H9 (cell line): ENCODE measurements at regions not wholly inside any gene's neighbourhood (a gene's known extent, or its start where the extent isn't known, plus 50 kb on each side); places are given as distances from the start of the nearest gene placed in this dataset.

Source experiments
- DNase-seq: peaks from one replicate; pipeline ENCODE4 v3.0.0-alpha.2; 2017
- H2AFZ ChIP-seq: one replicate; pipeline ENCODE4 v1.6.1; 2013; ENCODE audit warnings: mild to moderate bottlenecking, low read length, control low read depth, moderate library complexity
- H2AK5ac ChIP-seq: 2 replicates; pipeline ENCODE4 v1.6.1; 2013; ENCODE audit warnings: low read length, control low read depth, mixed read lengths; ENCODE audit not compliant: insufficient read length
- H2BK120ac ChIP-seq: one replicate; pipeline ENCODE4 v1.6.1; 2013; ENCODE audit warnings: low read depth, mild to moderate bottlenecking, low read length, control low read depth, inconsistent platforms; ENCODE audit not compliant: poor library complexity, severe bottlenecking
- H2BK12ac ChIP-seq: 2 replicates; pipeline ENCODE4 v1.6.1; 2013; ENCODE audit warnings: low read length, control low read depth, mixed read lengths, low read depth; ENCODE audit not compliant: insufficient read length
- H2BK15ac ChIP-seq: 2 replicates; pipeline ENCODE4 v1.6.1; 2013; ENCODE audit warnings: low read depth, low read length, control low read depth
- H2BK20ac ChIP-seq: one replicate; pipeline ENCODE4 v1.6.1; 2013; ENCODE audit warnings: low read depth, mild to moderate bottlenecking, low read length, control low read depth, inconsistent platforms; ENCODE audit not compliant: poor library complexity, severe bottlenecking
- H2BK5ac ChIP-seq: 2 replicates; pipeline ENCODE4 v1.6.1; 2013; ENCODE audit warnings: low read length, control low read depth, mixed read lengths; ENCODE audit not compliant: insufficient read length
- H3K14ac ChIP-seq: 2 replicates; pipeline ENCODE4 v1.6.1; 2013; ENCODE audit warnings: low read length, control low read depth; ENCODE audit not compliant: insufficient read depth
- H3K18ac ChIP-seq: 2 replicates; pipeline ENCODE4 v1.6.1; 2013; ENCODE audit warnings: low read depth, mild to moderate bottlenecking, mixed read lengths, low read length, control low read depth; ENCODE audit not compliant: insufficient read length
- H3K23ac ChIP-seq: 2 replicates; pipeline ENCODE4 v1.6.1; 2013; ENCODE audit warnings: low read length, control low read depth, mixed read lengths, low read depth; ENCODE audit not compliant: insufficient read length
- H3K23me2 ChIP-seq: 2 replicates; pipeline ENCODE4 v1.6.1; 2013; ENCODE audit warnings: low read depth, mild to moderate bottlenecking, mixed read lengths, low read length, control low read depth; ENCODE audit not compliant: insufficient read length, poor library complexity, severe bottlenecking
- H3K27ac ChIP-seq: 2 replicates; pipeline ENCODE4 v1.5.1; 2013; ENCODE audit warnings: low read length, control low read depth, mixed read lengths, low read depth; ENCODE audit not compliant: insufficient read length
- H3K27me3 ChIP-seq: 2 replicates; pipeline ENCODE4 v1.6.1; 2013; ENCODE audit warnings: low read length, control low read depth, inconsistent platforms; ENCODE audit not compliant: insufficient read depth
- H3K4ac ChIP-seq: 2 replicates; pipeline ENCODE4 v1.6.1; 2013; ENCODE audit warnings: low read depth, mild to moderate bottlenecking, control low read depth, inconsistent platforms, low read length, moderate library complexity
- H3K4me1 ChIP-seq: 2 replicates; pipeline ENCODE4 v1.6.1; 2013; ENCODE audit warnings: low read length, control low read depth, inconsistent platforms; ENCODE audit not compliant: insufficient read depth
- H3K4me2 ChIP-seq: 2 replicates; pipeline ENCODE4 v1.6.1; 2013; ENCODE audit warnings: low read length, control low read depth, mixed read lengths; ENCODE audit not compliant: insufficient read length, insufficient read depth
- H3K56ac ChIP-seq: 2 replicates; pipeline ENCODE4 v1.6.1; 2013; ENCODE audit warnings: low read depth, mild to moderate bottlenecking, mixed read lengths, low read length, control low read depth; ENCODE audit not compliant: insufficient read length
- H3K79me1 ChIP-seq: 2 replicates; pipeline ENCODE4 v1.6.1; 2013; ENCODE audit warnings: low read depth, mild to moderate bottlenecking, moderate library complexity, low read length, control low read depth, inconsistent platforms; ENCODE audit not compliant: insufficient read depth, poor library complexity, severe bottlenecking
- H3K79me2 ChIP-seq: 2 replicates; pipeline ENCODE4 v1.6.1; 2013; ENCODE audit warnings: low read length, control low read depth, inconsistent platforms; ENCODE audit not compliant: insufficient read depth
- H3K9ac ChIP-seq: 2 replicates; pipeline ENCODE4 v1.6.1; 2013; ENCODE audit warnings: low read length, control low read depth, mixed read lengths; ENCODE audit not compliant: insufficient read length; ENCODE audit errors: extremely low read depth
- H3K9me3 ChIP-seq: one replicate; pipeline ENCODE4 v1.6.1; 2013; ENCODE audit warnings: low read depth, low read length, inconsistent platforms; ENCODE audit not compliant: control insufficient read depth
- H3T11ph ChIP-seq: one replicate; pipeline ENCODE4 v1.6.1; 2013; ENCODE audit warnings: mild to moderate bottlenecking, low read length, control low read depth, inconsistent platforms
- H4K20me1 ChIP-seq: one replicate; pipeline ENCODE4 v1.6.1; 2013; ENCODE audit not compliant: control insufficient read depth, insufficient read length, insufficient read depth
- H4K5ac ChIP-seq: 2 replicates; pipeline ENCODE4 v1.6.1; 2013; ENCODE audit warnings: low read depth, mild to moderate bottlenecking, mixed read lengths, low read length, control low read depth; ENCODE audit not compliant: insufficient read length
- H4K8ac ChIP-seq: replicated peaks from 2 replicates; pipeline ENCODE4 v1.6.1; 2013; ENCODE audit warnings: low read length, control low read depth, mixed read lengths, low read depth; ENCODE audit not compliant: insufficient read length
- H4K91ac ChIP-seq: 2 replicates; pipeline ENCODE4 v1.6.1; 2013; ENCODE audit warnings: low read depth, mild to moderate bottlenecking, moderate library complexity, mixed read lengths, low read length, control low read depth; ENCODE audit not compliant: insufficient read length
- H3K27ac Mint-ChIP-seq, 3 experiments: 2 replicates in 2 of 3; 3 replicates in 1 of 3; pipeline ENCODE4 v1.8.0; 2020 to 2021; ENCODE audit warnings: mixed read lengths in 3 of 3, mild to moderate bottlenecking in 1 of 3, moderate library complexity in 1 of 3
- H3K27me3 Mint-ChIP-seq: 2 replicates; pipeline ENCODE4 v1.8.0; 2021; ENCODE audit warnings: low read depth, mild to moderate bottlenecking, moderate library complexity, mixed read lengths
- H3K36me3 Mint-ChIP-seq, 3 experiments: 2 replicates in 2 of 3; 3 replicates in 1 of 3; pipeline ENCODE4 v1.8.0; 2020 to 2021; ENCODE audit warnings: low read depth in 3 of 3, mixed read lengths in 3 of 3; ENCODE audit not compliant: insufficient read depth in 1 of 3
- H3K4me1 Mint-ChIP-seq, 2 experiments: 2 replicates each; pipeline ENCODE4 v1.8.0; 2020; ENCODE audit warnings: mixed read lengths in 2 of 2
- H3K4me3 Mint-ChIP-seq, 2 experiments: 2 replicates in 1 of 2; 3 replicates in 1 of 2; pipeline ENCODE4 v1.8.0; 2020 to 2021; ENCODE audit warnings: mild to moderate bottlenecking in 2 of 2, mixed read lengths in 2 of 2, moderate library complexity in 1 of 2
- H3K9me3 Mint-ChIP-seq, 2 experiments: 2 replicates in 1 of 2; 3 replicates in 1 of 2; pipeline ENCODE4 v1.8.0; 2020; ENCODE audit warnings: mild to moderate bottlenecking in 2 of 2, mixed read lengths in 2 of 2, moderate library complexity in 1 of 2
- whole genome bisulfite sequencing: extraction: QIAGEN DNeasy Blood & Tissue Kit; methylation state at CpG from one replicate; pipeline ENCODE4 v1.1.7; 2013; ENCODE audit warnings: missing lambda C conversion rate, low lambda C conversion rate, mixed read lengths; ENCODE audit not compliant: insufficient read length; ENCODE audit errors: extremely low coverage; 5-methylcytosine and 5-hydroxymethylcytosine counted together
- microRNA-seq: library from miRNA; unstranded; fragments of <30 nt; microRNA quantifications from one replicate; pipeline ENCODE4, GENCODE V29; 2020; ENCODE audit warnings: borderline microRNAs expressed
- TF ChIP-seq, protein P1 (sequence below): fragments of 200-600 bp; sonication (generic); conservative IDR thresholded peaks from 3 replicates; pipeline ENCODE4 v1.8.0; 2021; ENCODE audit warnings: antibody characterized with exemption, mild to moderate bottlenecking

DNA sequence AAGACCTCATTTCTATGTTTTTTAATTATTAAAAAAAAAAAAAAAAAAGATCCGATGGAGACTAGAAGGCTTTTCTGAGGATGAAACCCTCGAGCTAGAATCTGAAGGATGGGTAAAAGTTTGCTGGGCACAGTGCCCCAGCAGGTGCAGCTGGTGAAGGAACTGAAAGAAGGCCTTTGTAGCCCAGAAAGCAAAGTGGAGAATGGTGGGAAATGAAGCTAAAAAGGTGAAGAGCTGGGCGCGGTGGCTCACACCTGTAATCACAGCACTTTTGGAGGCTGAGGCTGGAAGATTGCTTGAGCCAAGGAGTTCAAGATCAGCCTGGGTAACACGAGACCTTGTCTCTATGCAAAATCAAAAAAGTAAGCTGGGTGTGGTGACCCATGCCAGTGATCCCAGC lies 50.3 kb upstream of the SEC14L1 start:
- H4K8ac ChIP-seq: no peak overlapping the region
- Mint-ChIP-seq H3K4me1 (peaks cover 12 to 28% of the 10 kb centered on the region in 2 experiments), H3K4me3 (peak overlapping the region; percentile 50 to 93; a peak in 3 of 5 replicates), H3K27ac (peak overlapping the region in 1 of 3 experiments; percentile 58; a peak in 2 of 7 replicates), H3K36me3 (peaks cover 22 to 68% (median 63%) of the 10 kb centered on the region in 3 experiments; a peak in 6 of 7 replicates), H3K27me3 (no peaks in the 10 kb centered on the region; the same call in 1 of the 2 replicates), H3K9me3 (no peaks in the 10 kb centered on the region)
- TF ChIP-seq, protein P1, sequence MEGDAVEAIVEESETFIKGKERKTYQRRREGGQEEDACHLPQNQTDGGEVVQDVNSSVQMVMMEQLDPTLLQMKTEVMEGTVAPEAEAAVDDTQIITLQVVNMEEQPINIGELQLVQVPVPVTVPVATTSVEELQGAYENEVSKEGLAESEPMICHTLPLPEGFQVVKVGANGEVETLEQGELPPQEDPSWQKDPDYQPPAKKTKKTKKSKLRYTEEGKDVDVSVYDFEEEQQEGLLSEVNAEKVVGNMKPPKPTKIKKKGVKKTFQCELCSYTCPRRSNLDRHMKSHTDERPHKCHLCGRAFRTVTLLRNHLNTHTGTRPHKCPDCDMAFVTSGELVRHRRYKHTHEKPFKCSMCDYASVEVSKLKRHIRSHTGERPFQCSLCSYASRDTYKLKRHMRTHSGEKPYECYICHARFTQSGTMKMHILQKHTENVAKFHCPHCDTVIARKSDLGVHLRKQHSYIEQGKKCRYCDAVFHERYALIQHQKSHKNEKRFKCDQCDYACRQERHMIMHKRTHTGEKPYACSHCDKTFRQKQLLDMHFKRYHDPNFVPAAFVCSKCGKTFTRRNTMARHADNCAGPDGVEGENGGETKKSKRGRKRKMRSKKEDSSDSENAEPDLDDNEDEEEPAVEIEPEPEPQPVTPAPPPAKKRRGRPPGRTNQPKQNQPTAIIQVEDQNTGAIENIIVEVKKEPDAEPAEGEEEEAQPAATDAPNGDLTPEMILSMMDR: no peak
- no peaks in the 10 kb centered on the region for H3K79me1 ChIP-seq
- H3K27me3 ChIP-seq: no peaks in the 10 kb centered on the region
- no peak for DNase-seq
- no peak overlapping the region for H3K56ac ChIP-seq
- no peak overlapping the region for H2AK5ac ChIP-seq
- WGBS: no CpG with 5 or more reads among the region's 5 CpGs
- no peak overlapping the region for H3K14ac ChIP-seq
- no peak overlapping the region for H3K4me2 ChIP-seq
- no peak overlapping the region for H3K27ac ChIP-seq
- no peak overlapping the region for H3K23ac ChIP-seq
- H3K4me1 ChIP-seq: 0 out of 2 replicates have a peak, but pooled peaks cover 2% of the 10 kb centered on the region
- no peak overlapping the region for H4K91ac ChIP-seq
- H3K23me2 ChIP-seq: peaks cover 5% of the 10 kb centered on the region
- H3K18ac ChIP-seq: no peak overlapping the region
- H2BK20ac ChIP-seq: no peak overlapping the region
- H3K9ac ChIP-seq: no peak overlapping the region
- no peak overlapping the region for H2BK120ac ChIP-seq
- H3K9me3 ChIP-seq: no peaks in the 10 kb centered on the region
- H4K5ac ChIP-seq: no peak overlapping the region
- H2AFZ ChIP-seq: no peak overlapping the region
- H2BK12ac ChIP-seq: no peak overlapping the region
- H3T11ph ChIP-seq: no peak overlapping the region
- no peak overlapping the region for H3K4ac ChIP-seq
- H2BK15ac ChIP-seq: no peak overlapping the region
- H2BK5ac ChIP-seq: no peak overlapping the region
- H3K79me2 ChIP-seq: no peaks in the 10 kb centered on the region
- H4K20me1 ChIP-seq: peaks cover 3% of the 10 kb centered on the region

Small RNA genes lying in the stretch of these regions (microRNA-seq; reads per million reads assigned to microRNA genes)
- 0.46 reads per million for gene MIR6516
